Glutamatergic neuron (in vitro differentiated cells): ENCODE measurements at regions not wholly inside any gene's neighbourhood (a gene's known extent, or its start where the extent isn't known, plus 50 kb on each side); places are given as distances from the start of the nearest gene placed in this dataset.

Experiments
- DNase-seq: peaks from one replicate; pipeline ENCODE4 v3.0.0; 2022
- H3K27ac Mint-ChIP-seq: one replicate; pipeline ENCODE4 v1.8.0; 2020; ENCODE audit warnings: mild to moderate bottlenecking, mixed read lengths, inconsistent platforms; ENCODE audit not compliant: unreplicated experiment
- H3K27me3 Mint-ChIP-seq: one replicate; pipeline ENCODE4 v1.8.0; 2020; ENCODE audit warnings: mild to moderate bottlenecking, moderate library complexity, mixed read lengths, inconsistent platforms; ENCODE audit not compliant: unreplicated experiment
- H3K36me3 Mint-ChIP-seq: one replicate; pipeline ENCODE4 v1.8.0; 2020; ENCODE audit warnings: mild to moderate bottlenecking, mixed read lengths, inconsistent platforms; ENCODE audit not compliant: unreplicated experiment
- H3K4me1 Mint-ChIP-seq: one replicate; pipeline ENCODE4 v1.8.0; 2020; ENCODE audit warnings: mild to moderate bottlenecking, low read depth, mixed read lengths, inconsistent platforms; ENCODE audit not compliant: unreplicated experiment
- H3K4me3 Mint-ChIP-seq: one replicate; pipeline ENCODE4 v1.8.0; 2020; ENCODE audit warnings: mild to moderate bottlenecking, mixed read lengths, inconsistent platforms; ENCODE audit not compliant: unreplicated experiment
- H3K9me3 Mint-ChIP-seq: one replicate; pipeline ENCODE4 v1.8.0; 2020; ENCODE audit warnings: mild to moderate bottlenecking, moderate library complexity, mixed read lengths, inconsistent platforms; ENCODE audit not compliant: unreplicated experiment
- TF ChIP-seq, protein P1 (sequence below): fragments of 200-600 bp; sonication (generic); IDR thresholded peaks from one replicate; pipeline ENCODE4 v1.5.0; 2021; ENCODE audit not compliant: partially characterized antibody, unreplicated experiment

DNA sequence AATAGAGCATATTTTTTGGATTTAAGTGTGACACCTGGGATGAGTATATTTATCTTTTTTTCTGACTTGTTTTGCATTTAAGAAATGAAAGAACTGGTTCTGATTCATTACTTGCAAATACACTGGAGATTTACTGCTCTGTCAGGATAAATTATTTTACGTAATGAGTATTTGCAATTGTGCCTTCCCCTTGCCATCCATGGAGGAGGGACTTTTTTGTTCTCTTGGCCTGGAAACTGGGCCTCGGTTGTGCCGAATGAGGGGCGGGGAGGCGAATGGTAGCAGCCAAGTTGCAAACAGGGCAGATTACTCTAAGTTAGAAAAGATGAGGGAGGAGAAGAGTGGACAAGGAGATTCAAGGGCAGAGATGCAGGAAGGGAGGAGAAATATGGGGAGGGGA, 308.7 kb downstream of the ATP23 start:
- TF ChIP-seq, protein P1, sequence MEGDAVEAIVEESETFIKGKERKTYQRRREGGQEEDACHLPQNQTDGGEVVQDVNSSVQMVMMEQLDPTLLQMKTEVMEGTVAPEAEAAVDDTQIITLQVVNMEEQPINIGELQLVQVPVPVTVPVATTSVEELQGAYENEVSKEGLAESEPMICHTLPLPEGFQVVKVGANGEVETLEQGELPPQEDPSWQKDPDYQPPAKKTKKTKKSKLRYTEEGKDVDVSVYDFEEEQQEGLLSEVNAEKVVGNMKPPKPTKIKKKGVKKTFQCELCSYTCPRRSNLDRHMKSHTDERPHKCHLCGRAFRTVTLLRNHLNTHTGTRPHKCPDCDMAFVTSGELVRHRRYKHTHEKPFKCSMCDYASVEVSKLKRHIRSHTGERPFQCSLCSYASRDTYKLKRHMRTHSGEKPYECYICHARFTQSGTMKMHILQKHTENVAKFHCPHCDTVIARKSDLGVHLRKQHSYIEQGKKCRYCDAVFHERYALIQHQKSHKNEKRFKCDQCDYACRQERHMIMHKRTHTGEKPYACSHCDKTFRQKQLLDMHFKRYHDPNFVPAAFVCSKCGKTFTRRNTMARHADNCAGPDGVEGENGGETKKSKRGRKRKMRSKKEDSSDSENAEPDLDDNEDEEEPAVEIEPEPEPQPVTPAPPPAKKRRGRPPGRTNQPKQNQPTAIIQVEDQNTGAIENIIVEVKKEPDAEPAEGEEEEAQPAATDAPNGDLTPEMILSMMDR: no peak
- no peak overlapping the region for H3K4me3 Mint-ChIP-seq

DNA sequence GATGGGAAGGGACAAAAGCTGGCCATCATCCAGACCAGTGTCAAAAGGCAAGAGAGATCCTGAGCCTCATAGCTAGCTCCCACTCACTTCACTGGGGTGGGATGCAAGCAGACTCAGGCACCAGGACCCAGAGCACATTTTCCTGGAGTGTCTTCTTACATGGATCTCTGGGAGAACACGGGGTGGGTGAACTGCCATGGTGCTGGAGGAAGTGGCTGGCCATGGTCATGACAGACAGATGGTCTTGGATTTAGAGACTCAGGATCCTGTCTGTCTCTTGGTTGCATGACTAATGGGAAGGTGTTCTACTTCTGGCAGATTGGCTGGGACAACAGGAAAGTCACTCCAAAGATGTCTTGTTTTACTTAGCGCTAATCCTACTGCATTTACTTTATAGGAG, 311.5 kb downstream of the ATP23 start:
- peaks cover 2% of the 10 kb centered on the region for H3K9me3 Mint-ChIP-seq
- TF ChIP-seq, protein P1: no peak
- no peak for DNase-seq
- no peak overlapping the region for H3K27ac Mint-ChIP-seq
- H3K4me1 Mint-ChIP-seq: no peaks in the 10 kb centered on the region
- H3K36me3 Mint-ChIP-seq: no peaks in the 10 kb centered on the region
- H3K4me3 Mint-ChIP-seq: no peak overlapping the region
- H3K27me3 Mint-ChIP-seq: no peaks in the 10 kb centered on the region

More for the DNA sequence above, 308.7 kb downstream of the ATP23 start:
- Mint-ChIP-seq H3K27me3 (no peaks in the 10 kb centered on the region), H3K9me3 (peaks cover 4% of the 10 kb centered on the region), H3K36me3 (no peaks in the 10 kb centered on the region), H3K27ac (no peak overlapping the region), H3K4me1 (no peaks in the 10 kb centered on the region)
- no peak for DNase-seq

DNA sequence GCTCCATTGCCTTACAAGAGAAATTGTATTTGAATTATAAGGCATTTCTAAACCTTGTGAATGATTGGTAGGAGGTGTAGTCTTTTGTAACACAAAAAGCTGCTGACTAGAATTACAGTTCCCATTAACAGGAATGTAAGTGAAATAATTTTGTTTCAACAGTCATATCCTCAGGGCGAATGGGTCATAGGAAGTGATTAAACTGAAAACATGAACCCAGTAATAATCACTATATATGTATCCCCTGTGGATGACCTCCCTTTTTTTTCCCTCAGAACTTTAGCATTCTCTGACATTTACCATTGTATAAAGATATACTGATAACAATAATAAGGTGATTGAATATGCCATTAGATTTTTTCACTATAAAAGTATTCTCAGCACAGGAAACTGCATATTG, 312.3 kb downstream of the ATP23 start:
- H3K27me3 Mint-ChIP-seq: no peaks in the 10 kb centered on the region
- H3K4me3 Mint-ChIP-seq: no peak overlapping the region
- TF ChIP-seq, protein P1: no peak
- H3K27ac Mint-ChIP-seq: no peak overlapping the region
- peaks cover 2% of the 10 kb centered on the region for H3K9me3 Mint-ChIP-seq
- no peaks in the 10 kb centered on the region for H3K4me1 Mint-ChIP-seq
- H3K36me3 Mint-ChIP-seq: no peaks in the 10 kb centered on the region
- DNase-seq: no peak

DNA sequence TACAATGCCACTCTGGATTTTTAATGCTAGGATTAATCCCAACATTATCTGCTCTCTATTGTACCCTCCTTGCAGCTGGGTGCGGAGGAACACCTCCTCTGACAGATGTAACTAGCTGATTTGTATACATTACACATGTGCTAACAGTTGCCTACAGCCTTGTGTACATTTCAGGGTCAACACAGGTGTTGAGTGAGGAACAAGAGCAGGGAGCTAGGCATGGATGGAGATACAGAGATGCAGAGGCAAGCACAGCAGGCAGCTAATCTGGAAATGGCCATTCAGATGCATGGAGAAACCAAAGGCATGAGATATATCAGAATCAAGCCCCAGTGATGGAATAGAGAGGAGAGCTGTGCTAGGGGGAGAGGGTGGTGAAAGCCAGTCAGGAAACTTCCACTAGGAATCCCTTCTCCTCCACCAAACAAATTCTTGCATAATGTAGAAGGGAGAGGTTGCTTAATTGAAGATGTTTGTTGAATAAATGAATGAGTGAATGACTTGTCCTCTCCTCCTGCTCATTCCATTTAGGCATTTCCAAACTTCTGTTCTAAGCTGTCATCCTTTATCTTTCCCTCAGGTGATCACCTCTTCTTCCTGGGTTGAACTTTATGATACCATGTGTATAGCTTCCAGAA, 313.2 kb downstream of the ATP23 start:
- Mint-ChIP-seq H3K4me3 (no peak overlapping the region), H3K27ac (no peak overlapping the region), H3K4me1 (no peaks in the 10 kb centered on the region), H3K27me3 (peaks cover 2% of the 10 kb centered on the region), H3K36me3 (no peaks in the 10 kb centered on the region), H3K9me3 (peaks cover 3% of the 10 kb centered on the region)
- no peak for DNase-seq
- TF ChIP-seq, protein P1: no peak

DNA sequence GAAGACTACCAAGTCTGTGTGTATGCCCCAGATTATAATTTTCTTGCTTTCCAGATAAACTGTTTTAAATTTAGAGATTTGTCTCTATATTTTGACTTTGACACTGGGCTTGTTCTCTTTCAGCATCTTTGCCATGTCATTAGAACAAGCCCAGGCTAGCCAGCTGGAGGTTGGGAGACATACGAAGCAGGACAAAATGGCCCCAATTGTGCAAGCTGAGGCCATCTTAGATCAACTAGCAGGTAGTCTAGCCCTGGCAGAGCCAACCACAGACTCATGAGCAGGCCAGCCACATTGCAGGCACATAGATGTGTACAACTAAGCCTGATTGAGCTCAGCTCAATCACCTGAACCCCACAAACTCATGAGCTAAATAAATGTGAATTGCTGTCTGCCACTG, 321.4 kb downstream of the ATP23 start:
- no peak overlapping the region for H3K27ac Mint-ChIP-seq

More for the DNA sequence above, 321.4 kb downstream of the ATP23 start:
- Mint-ChIP-seq H3K27me3 (peaks cover 2% of the 10 kb centered on the region), H3K9me3 (peaks cover 3% of the 10 kb centered on the region), H3K4me3 (no peak overlapping the region), H3K4me1 (no peaks in the 10 kb centered on the region), H3K36me3 (no peaks in the 10 kb centered on the region)
- no peak for DNase-seq
- TF ChIP-seq, protein P1: no peak
